Panc1 (cell line): ENCODE measurements at regions not wholly inside any gene's neighbourhood (a gene's known extent, or its start where the extent isn't known, plus 50 kb on each side); places are given as distances from the start of the nearest gene placed in this dataset.
"Not testable (repeated sequence)": the region's sequence is repeated elsewhere in the genome, so short reads cannot be mapped to it uniquely, and the experiment has no call there.

Experiments used
- ATAC-seq: fragments of 200-7000 bp; cut with Tn5 transposase; 2 replicates; pipeline ENCODE4 v1.9.1; 2020; ENCODE audit warnings: mild to moderate bottlenecking, moderate library complexity
- BruUV-seq: library from RNA; stranded (reverse); fragments of 400-500 nt; replicated peaks from 2 replicates; lab custom pipeline; 2021; lab: Mats Ljungman, UMichigan
- CTCF ChIA-PET: fragments of 300-600 bp; sonication (Branson Sonifier 250); formaldehyde crosslinking; loops from one replicate; lab custom pipeline; 2022; ENCODE audit warnings: antibody characterized with exemption; lab: Charles Lee
- POLR2A ChIA-PET: fragments of 300-600 bp; sonication (Branson Sonifier 250); formaldehyde crosslinking; loops from one replicate; lab custom pipeline; 2022; ENCODE audit warnings: antibody characterized with exemption; lab: Charles Lee
- DNase-seq: peaks from one replicate; pipeline ENCODE4 v3.0.0-alpha.2; 2010; ENCODE audit warnings: low read depth, low spot score
- H3K27ac ChIP-seq: 2 replicates; pipeline ENCODE4 v1.5.1; 2011; ENCODE audit warnings: mild to moderate bottlenecking, low read length, inconsistent platforms
- H3K27me3 ChIP-seq: fragments of 200-500 bp; sonication (Bioruptor generic); 2 replicates; pipeline ENCODE4 v1.6.0; 2014; ENCODE audit warnings: low read length, inconsistent platforms; ENCODE audit not compliant: control insufficient read depth, insufficient read depth
- H3K36me3 ChIP-seq: fragments of 200-500 bp; sonication (Bioruptor generic); 2 replicates; pipeline ENCODE4 v1.5.1; 2014; ENCODE audit warnings: inconsistent platforms, mild to moderate bottlenecking, low read length, moderate library complexity; ENCODE audit not compliant: control insufficient read depth, insufficient read depth
- H3K4me1 ChIP-seq: 2 replicates; pipeline ENCODE4 v1.5.1; 2011; ENCODE audit warnings: inconsistent platforms, mild to moderate bottlenecking, low read length, moderate library complexity; ENCODE audit not compliant: control insufficient read depth, insufficient read depth
- H3K4me3 ChIP-seq, 2 experiments: 2 replicates each; pipeline ENCODE4 v1.5.1; 2011 to 2012; ENCODE audit warnings: low read depth in 2 of 2, low read length in 2 of 2, mild to moderate bottlenecking in 2 of 2, inconsistent platforms in 1 of 2, moderate library complexity in 1 of 2
- H3K9me3 ChIP-seq: fragments of 200-500 bp; sonication (Bioruptor generic); 2 replicates; pipeline ENCODE4 v1.5.1; 2014; ENCODE audit warnings: low read depth, mild to moderate bottlenecking, inconsistent platforms, low read length, moderate library complexity; ENCODE audit not compliant: control insufficient read depth, insufficient read depth
- CTCF ChIP-seq: fragments of 450-650 bp; IDR thresholded peaks from 2 replicates; pipeline ENCODE4 v1.5.1; 2017; ENCODE audit warnings: mild to moderate bottlenecking
- POLR2AphosphoS5 ChIP-seq: IDR thresholded peaks from 2 replicates; pipeline ENCODE4 v1.6.1; 2012; ENCODE audit warnings: mild to moderate bottlenecking, low read depth, low read length, moderate library complexity
- REST ChIP-seq, 2 experiments: IDR thresholded peaks; 2 replicates each; pipeline ENCODE4 v1.6.1; 2011 to 2012; ENCODE audit warnings: low read depth in 2 of 2, control low read depth in 1 of 2, low read length in 1 of 2, mild to moderate bottlenecking in 1 of 2, moderate library complexity in 1 of 2; ENCODE audit not compliant: insufficient read depth in 1 of 2
- SIN3A ChIP-seq: IDR thresholded peaks from 2 replicates; pipeline ENCODE4 v1.6.1; 2012; ENCODE audit warnings: low read depth, mild to moderate bottlenecking, low read length, moderate library complexity, borderline replicate concordance; ENCODE audit not compliant: insufficient read depth
- TCF7L2 ChIP-seq: IDR thresholded peaks from 2 replicates; pipeline ENCODE4 v1.6.1; 2011; ENCODE audit warnings: mild to moderate bottlenecking, low read depth, low read length, inconsistent platforms
- in situ Hi-C: cut with HindIII; loops from 2 replicates; pipeline ENCODE4 v1.10.0; 2016; ENCODE audit warnings: low sequenced_read_pairs, low pct_unique_long_range_greater_than_20kb
- intact Hi-C: fragments of 100-400 bp; cut with micrococcal nuclease; formaldehyde crosslinking; loops from one replicate; pipeline ENCODE4 v1.10.0; 2022; ENCODE audit not compliant: unreplicated experiment

GRCh38 chr15:66870880-66871388, 168.9 kb downstream of the SMAD6 start:
- intact Hi-C loops (no loop called here), in situ Hi-C loops (no loop called here)
- CTCF ChIA-PET: no interaction called here
- H3K27me3 ChIP-seq: no peaks in the 10 kb centered on the region
- no peak overlapping the region for H3K4me3 ChIP-seq
- peaks cover 12% of the 10 kb centered on the region; the same call in 1 of the 2 replicates for H3K9me3 ChIP-seq
- no peaks in the 10 kb centered on the region for H3K36me3 ChIP-seq
- H3K4me1 ChIP-seq: peaks cover 30% of the 10 kb centered on the region
- ATAC-seq (no peak), DNase-seq (no peak)
- POLR2A ChIA-PET: no interaction called here
- no TSS peak for BruUV-seq
- no peak for TF ChIP-seq POLR2AphosphoS5
- no peak for TF ChIP-seq SIN3A
- no peak for TF ChIP-seq TCF7L2
- TF ChIP-seq CTCF: no peak
- no peak for TF ChIP-seq REST (IDR thresholded peaks at IDR 0.05; ENCODE audit: insufficient read depth in 1 of 2, low read depth in 2 of 2, low read length in 1 of 2)
- H3K27ac ChIP-seq: no peak overlapping the region

- Histone ChIP-seq H3K4me3 (no peak overlapping the region), H3K9me3 (peaks cover 12% of the 10 kb centered on the region; the same call in 1 of the 2 replicates), H3K27me3 (no peaks in the 10 kb centered on the region), H3K4me1 (peaks cover 41% of the 10 kb centered on the region), H3K36me3 (no peaks in the 10 kb centered on the region), H3K27ac (peak overlapping the region; percentile 80; the same call in 1 of the 2 replicates)
- in situ Hi-C loops (no loop called here), intact Hi-C loops (no loop called here)
- ATAC-seq (no peak), DNase-seq (no peak)
- ChIA-PET CTCF (no interaction called here), POLR2A (no interaction called here)
- no TSS peak for BruUV-seq
- TF ChIP-seq SIN3A (no peak), CTCF (no peak), TCF7L2 (no peak)
Observed at GRCh38 chr15:66872405-66872804, 170.4 kb downstream of the SMAD6 start.

GRCh38 chr15:66873331-66873730, 171.3 kb downstream of the SMAD6 start:
- H3K27me3 ChIP-seq, H3K4me3 ChIP-seq, in situ Hi-C loops, H3K36me3 ChIP-seq, ATAC-seq, DNase-seq, BruUV-seq, intact Hi-C loops: not testable (repeated sequence)
- ChIA-PET CTCF (interaction anchor here (0.5 kb wide), 1 partner anchor 71 kb away, joined by 3 read pairs; no protein-coding TSS in a partner anchor), POLR2A (interaction anchor here (0.5 kb wide), 1 partner anchor 73 kb away, joined by 6 read pairs; no protein-coding TSS in a partner anchor)
- Histone ChIP-seq H3K4me1 (peaks cover 50% of the 10 kb centered on the region), H3K9me3 (peaks cover 12% of the 10 kb centered on the region; the same call in 1 of the 2 replicates), H3K27ac (peak overlapping the region; percentile 80)
